NCI-H510A (cell line): ENCODE measurements at regions not wholly inside any gene's neighbourhood (a gene's known extent, or its start where the extent isn't known, plus 50 kb on each side); places are given as distances from the start of the nearest gene placed in this dataset.
"Not testable (repeated sequence)": the region's sequence is repeated elsewhere in the genome, so short reads cannot be mapped to it uniquely, and the experiment has no call there.

Experiments used
- DNase-seq: peaks from one replicate; lab custom pipeline; 2025; lab: John Stamatoyannopoulos, UW

DNA sequence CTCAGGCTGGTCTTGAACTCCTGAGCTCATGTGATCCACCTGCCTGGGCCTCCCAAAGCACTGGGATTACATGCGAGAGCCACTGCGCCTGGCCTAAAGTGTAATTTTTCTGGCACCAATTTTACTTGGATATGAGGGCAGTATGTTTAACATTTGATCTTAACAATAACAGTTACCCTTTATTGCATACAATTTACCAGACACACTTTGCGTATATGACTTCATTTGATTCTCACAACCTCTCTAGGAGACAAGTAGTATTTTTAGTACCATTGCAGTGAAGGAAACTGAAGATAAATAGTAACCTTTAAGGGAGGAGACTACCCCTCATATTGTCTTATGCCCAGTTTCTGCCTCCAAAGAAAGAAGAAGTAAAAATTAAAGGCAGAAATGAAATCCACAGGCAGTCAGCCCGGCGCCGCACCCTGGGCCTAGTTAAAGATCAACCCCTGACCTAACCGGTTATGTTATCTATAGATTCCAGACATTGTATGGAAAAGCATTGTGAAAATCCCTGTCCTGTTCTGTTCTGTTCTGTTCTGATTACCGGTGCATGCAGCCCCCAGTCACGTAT is 54.0 kb downstream of the CYP26A1 start:
- DNase-seq: not testable (repeated sequence)

DNA sequence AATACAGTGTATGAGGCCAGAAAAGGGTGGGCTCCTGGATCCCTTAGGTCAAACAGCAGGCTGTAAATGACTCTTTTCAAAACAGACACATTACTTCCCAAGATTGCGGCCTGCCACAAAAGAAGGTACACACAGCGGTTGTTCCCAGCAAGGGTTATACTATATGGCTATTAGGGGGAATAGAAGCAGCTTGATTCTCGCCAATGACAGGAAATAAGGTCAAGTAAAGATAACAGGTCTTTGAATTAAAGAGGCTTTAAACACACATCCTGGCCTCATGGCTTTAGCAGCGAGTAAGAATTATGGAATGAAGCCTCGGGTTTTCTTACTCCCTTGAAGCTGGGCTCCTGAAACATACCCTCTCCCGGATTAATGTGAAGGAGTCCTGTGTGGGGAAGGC is 58.3 kb downstream of the CYP26A1 start:
- DNase-seq: no peak

DNA sequence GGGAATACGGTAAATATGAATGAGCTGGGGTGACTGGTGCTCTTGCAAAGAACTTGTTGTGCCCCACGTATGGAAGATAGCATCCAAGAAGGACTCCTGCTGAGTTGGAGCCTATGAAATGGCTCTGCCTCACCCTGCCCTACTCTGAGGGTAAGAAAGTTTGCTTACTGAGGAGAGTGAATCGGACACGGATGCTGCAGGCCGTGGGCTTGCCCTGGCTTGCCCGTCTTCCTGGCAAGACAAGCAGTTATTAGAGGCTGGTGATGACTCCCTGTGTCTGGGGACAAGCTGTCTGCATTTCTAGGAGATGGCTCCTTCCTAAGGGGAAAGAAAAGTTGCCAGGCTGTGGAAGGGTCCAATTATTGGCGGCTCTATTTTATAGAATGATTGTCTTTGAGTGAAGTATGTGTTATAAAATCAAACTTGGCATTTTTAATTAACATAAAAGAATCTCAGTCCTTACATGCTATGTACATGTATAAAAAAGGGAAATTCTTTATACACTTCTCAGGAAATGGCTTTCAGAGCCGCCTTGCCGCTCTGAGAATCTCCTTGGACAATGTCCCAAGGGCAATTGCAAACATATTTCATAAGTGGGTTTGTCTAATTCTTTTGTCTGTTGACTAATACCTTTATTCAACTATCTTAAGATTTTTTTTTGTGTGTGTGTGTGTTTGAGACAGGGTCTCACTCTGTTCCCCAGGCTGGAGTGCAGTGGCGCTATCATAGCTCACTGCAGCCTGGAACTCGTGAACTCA is 64.6 kb downstream of the CYP26A1 start:
- no peak for DNase-seq

DNA sequence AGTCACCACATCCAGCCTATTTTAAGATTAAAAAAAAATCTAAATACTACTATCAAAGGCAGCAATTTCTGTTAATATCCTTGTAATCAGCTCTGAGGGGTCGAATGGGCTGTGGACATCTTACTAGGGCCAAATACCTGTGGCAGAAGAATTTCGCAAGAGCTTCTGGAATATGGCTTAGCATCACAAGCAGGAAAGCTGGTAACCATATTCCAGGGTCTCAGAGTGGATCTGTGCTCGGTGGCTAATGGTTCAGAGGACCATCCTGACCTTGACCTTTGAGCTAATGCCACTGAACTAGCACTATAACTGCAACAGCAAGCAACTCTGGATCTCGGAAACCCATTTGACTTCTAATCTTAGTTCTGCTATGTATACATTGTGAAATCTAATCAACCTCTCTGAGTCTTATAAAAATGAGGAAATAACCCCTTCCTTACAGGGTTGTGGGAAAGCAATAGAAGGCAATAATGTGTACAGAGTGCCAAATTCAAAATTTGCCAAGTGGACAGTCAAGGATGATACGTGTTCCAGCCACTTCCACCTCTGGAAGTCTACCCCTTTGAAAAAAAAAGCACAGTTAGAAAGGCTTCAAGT is 65.5 kb downstream of the CYP26A1 start:
- DNase-seq: no peak

DNA sequence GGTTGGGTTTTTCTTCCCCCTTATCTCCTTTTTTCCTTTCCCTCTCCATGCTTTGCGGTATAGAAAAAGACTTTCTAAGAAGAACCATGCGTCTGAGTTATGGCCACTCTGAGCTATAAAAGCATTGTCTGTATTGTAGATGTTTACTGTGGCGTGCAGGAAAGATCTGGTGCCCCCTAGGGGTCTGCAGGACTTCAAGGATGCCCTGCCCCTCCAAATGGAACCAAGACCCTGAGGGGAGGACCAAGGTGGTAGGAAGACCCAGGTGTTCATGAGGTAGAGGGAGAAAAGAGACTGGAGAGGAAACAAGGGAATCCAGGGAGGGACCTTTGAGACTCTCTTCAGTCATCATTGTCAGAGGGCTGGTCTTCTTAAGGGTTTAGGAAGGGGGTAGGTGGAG is 68.8 kb downstream of the CYP26A1 start:
- DNase-seq: no peak

DNA sequence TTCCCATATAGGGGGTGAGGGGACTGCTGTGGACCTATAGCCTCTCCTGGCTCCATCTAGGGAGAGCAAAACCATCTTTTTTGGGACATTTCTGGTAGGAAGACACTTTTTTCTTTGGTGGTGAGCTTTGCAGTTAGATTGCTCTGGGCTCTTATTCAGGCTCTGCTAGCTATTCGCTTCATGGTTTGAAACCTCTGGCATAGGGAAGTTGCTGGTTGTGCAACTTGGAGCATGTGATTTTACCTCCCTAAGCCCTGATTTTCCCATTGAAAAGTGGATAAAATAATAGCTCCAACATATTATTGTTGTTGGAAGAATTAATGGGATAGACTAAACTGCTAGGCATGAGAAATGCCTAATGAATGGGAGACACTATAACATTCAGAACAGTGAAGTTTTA is 69.6 kb downstream of the CYP26A1 start:
- no peak for DNase-seq

DNA sequence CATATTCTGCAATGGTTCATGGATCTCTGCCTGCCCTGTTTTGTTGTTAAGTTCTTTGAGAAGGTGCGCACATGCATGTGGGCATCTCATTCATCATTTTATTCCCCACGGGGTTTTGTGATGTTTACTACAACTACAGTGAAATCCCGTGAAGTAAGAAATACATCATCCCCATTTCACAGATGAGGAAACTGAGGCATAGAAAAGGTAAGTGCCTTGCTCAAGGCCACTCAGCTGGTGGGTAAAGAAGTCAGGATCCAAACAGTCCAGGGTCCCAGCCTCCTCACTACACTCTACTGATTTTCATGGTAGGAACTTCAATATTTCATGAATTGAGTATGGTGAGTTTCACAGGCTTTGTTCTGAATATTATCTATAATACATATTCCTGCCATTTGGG is 72.6 kb downstream of the CYP26A1 start:
- no peak for DNase-seq

DNA sequence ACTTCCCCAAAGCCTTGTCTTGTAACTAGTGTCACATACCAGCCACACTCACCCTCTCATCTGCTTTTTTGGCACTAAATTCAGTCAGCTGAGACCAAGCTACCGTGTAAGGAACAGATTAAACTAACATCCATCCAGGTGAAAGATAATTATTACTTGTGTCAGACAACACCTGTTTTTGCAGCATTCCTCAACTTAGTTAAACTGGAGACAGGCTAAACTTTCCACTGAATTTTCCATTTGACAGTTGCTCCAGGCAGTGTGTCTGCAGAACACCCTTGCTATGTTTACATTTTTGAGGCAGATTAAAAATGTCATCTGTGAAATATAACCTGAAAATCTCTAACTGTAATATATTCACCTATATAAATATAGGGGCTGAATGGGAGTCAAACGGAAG is 73.6 kb downstream of the CYP26A1 start:
- no peak for DNase-seq

DNA sequence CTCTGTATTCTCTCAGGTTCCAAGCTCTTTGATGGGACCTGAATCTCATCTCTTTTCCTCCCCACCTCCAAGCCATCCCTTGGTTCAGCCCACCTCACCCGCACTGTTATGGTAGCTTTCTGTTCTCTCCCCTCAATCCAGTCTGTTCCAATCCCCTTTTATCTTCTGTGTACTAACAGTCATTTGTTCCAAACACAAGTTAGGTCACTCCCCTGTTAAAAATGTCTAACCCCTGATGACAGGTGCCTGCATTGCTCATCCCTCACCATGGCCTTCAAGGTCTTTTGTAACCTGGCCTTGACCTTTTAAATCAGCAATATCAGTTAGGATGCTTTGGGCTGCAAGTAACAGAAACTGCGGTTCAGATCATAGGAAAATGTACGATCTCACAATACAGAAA is 74.8 kb downstream of the CYP26A1 start:
- no peak for DNase-seq

DNA sequence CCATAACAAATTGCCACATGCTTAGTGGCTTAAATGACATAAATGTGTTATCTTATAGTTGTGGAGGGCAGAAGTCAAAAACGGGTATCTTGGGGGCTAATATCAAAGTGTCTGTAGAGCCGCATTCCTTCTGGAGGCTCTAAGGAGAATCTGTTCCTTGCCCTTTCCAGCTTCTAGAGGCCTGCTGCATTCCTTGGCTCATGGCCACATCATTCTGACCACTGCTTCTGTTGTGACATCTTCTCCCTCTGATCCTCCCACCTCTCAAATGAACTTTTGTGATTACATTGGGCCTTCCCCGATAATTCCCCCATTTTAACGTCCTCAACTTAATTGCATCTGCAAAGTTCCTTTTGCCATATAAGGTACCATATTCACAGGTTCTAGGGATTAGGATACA is 76.1 kb downstream of the CYP26A1 start:
- no peak for DNase-seq

DNA sequence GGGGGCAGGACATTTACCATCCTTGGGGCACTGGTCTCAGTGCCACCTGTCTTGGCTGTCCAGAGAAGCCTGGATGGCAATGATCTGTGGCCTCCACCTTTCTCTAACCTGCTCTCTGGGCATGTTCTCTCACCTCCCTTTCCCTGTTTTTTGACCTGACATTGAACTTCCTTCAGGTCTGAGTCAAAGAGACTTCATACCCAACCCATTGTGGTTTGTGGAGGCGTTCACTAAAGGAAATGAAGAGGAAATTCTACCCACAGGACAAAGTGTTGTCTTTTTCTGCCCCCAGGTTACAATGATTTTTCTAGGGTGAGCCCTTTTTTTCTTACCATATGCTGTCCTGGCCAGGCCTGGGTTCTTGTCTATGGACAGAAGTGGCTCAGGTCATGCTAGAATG is 76.6 kb downstream of the CYP26A1 start:
- DNase-seq: no peak

DNA sequence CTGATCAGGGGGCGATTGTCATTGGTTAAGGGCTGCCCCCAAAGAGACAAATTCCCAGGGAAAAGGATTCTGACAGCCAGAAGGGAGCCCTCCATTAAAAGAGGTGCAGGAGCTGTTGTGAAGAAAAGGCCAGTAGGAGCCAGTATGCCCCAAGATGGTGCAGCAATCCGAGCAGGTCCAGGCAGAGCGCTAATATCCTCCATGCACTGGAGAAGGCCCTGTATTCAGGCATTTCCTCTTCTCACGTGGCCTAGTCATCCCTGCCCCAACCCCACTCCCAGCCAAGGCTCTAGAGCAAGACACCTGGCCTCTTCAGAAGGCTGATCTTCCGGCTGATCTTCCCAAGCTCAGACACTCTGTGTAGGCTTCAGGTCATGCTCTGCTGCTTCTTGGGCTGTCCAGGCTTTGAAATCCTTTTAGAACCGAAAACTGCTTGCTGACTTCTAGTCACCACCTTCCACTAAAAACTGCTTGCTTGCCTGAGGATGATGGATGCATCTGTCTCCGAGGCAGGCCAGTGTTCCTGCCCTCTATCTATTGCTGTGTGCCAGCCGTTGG is 77.4 kb downstream of the CYP26A1 start:
- no peak for DNase-seq

DNA sequence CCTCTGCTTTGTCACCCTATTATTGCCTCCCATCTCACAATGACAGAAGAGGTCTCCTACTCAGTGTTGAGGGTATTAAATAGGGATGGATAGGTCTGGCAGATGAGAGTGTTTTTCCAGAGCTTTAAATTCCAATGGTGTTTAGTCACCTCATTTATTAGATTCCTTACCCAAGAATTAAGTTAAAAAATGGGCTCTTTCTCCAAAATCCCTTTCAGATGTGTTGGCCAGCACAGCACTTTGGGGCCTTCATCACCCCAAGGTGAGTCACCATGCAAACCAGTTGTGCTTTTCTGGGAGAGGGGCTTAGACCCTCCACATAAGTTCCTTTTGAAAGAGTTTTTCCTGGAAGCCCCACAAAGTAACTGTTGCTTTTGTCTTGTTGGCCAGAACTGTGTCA is 78.4 kb downstream of the CYP26A1 start:
- no peak for DNase-seq

DNA sequence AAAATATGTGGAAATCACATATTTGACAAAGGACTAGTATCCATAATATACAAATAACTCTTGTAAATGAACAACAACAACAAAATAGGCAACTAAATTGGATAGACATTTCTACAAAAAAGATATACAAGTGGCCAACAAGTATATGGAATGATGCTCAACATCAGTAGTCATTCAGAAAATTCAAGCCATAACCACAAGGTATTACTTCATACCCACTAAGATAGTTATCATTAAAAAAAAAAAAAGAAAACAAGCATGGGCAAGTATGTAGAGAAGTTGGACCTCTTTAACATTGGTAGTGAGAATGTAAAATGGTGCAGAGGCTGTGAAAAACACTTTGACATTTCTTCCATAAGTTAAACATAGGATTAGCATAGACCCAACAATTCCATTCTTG is 80.8 kb downstream of the CYP26A1 start:
- no peak for DNase-seq

DNA sequence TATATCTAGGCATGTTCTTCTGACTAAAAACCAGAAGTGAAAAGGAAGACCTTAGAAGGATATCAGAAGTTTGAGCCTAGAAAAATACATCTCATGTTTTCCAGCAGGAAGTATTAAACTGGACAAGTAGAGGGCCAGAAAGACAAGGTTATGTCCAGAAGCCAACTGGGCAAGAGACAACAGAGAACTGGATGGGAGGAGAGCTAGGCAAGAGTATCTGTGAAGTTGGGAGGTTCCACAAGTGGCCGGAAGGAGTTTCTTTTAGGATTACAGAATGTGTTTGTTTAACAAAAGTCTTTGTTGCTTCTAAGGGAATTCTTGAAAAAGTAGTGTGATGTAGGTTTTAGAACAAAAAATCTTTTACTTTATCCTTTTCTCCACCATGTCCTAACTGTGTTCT is 86.4 kb downstream of the CYP26A1 start:
- DNase-seq: no peak

DNA sequence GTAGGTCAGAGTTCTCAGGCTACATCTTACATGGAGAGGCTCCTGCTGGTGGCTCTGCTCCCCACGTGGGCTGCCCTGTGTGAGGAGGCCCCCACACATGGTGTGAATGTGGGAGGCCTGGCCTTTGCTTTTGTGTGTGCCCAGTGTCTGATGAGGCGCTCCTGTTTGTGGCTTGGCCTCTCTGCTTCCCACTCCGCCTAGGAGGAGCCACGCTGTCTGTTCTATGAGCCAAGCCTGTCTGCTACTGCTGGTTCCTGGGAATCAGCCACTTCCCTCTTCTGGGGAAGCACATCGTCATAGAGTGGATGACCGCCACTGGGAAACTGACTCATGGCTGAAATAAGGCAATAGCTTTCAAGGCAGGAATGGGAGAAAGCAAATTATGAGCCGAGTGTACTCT is 87.1 kb downstream of the CYP26A1 start:
- DNase-seq: no peak

DNA sequence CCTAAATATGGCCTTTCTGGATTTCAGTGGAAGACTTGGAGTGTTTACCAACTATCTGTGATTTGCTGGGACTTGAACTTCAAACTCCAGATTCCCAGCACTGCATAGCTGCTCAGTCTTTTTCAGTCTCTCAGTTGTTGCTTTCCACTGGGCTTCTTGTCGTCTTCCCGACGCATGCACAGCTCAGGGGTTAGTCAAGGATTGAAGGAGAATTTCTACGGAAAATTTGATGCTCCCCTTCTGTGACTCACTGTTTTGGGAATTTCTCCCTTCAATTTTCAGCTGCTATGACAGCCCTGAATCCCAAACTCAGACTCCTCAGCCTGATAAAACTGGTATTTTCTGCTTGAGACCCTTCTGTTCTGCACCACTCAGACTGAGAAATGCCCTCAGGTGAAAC is 91.7 kb downstream of the CYP26A1 start:
- no peak for DNase-seq

DNA sequence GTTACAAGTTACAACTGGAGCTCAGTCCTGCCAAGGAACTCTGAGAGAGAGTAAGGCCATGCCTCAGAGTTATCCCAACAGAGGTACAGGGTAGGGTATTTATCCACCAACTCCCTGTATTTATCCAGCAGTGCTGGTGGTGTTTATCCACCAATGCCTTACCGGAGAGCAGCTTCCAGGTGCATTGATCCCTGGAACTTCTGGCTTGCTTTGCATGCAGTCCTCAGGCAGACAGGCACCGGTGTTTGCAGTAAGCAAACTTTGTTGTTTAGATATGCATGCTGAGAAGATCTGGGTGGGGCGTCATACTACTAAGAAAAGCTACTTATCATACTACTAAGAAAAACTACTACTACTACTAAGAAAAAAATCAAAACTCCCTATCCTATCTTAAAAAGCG is 92.4 kb downstream of the CYP26A1 start:
- no peak for DNase-seq

DNA sequence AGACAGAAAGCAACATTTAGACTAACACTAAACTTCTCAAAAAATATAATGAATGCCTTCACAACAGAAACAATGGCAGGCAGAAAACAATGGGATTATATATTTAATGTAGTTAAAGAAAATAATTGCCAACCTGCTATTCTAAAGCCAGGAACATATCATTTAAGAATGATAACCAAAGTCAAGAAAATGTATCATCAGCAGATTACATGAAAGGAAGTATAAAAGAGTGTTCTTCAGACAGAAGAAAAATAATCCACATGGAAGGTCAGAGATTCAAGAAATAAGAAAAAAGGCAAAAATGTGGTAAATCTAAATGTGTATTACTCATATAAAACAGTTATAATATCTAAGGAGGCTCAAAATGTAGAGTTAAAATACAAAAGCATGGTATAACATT is 98.1 kb downstream of the CYP26A1 start:
- DNase-seq: no peak

DNA sequence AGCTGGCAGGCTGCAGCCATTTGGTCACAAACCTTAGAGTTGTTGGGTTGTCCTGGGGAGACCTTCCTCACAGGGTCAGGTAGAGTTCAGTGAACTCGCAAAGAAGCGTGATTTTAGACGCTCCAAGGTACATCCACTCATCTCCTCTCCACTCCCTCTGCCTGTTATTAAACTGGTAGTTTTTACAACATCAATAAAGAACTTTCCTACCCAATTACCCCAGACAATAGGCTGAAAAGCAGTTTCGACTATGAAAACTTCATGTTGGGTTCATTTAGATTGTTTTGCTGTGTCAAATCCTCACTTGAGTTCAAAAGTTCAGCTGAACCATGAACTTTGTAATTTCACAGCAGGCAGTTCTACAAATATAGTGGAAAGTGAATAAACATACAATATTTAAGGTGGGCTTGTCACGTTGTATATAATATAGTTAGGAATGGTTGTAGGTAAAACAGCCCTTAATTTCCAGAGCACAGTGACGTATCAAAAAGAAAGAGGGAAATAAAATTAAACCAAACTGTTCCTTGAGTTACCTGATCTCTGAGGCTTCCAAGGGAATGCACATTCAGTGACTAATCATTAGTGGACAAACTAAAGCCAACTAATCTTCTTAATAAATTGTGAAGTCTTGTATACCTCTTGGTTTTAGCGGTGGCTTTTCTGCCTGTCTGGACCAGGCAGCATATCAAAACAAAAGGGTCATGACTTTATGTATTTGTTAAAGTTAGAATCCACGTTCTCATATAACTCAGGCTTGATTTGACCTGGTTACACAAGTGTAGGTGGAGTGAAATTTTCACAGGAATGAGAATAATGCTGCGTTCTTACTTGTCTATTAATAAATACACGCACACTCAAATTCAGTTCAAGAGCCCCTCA is 100.5 kb downstream of the CYP26A1 start:
- no peak for DNase-seq

DNA sequence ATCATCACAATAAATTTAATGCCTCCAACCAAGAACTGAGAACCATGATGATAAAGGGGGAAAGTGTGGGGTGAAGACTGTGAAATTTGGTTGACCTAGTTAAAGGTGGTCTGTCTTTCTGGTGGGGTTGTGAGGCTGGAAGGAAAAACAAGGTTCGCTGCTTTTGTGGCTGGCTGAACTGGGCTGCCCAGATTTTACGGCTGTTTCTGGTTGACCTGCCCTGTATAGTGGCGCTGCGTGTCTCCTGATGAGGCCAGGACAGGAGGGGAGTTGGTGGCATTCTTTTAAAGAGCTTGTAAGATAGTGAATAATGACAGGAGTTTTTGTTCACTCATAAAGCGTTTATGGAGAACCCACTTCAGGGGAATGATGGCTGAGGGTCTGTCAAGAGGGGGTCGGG is 101.8 kb downstream of the CYP26A1 start:
- DNase-seq: no peak

DNA sequence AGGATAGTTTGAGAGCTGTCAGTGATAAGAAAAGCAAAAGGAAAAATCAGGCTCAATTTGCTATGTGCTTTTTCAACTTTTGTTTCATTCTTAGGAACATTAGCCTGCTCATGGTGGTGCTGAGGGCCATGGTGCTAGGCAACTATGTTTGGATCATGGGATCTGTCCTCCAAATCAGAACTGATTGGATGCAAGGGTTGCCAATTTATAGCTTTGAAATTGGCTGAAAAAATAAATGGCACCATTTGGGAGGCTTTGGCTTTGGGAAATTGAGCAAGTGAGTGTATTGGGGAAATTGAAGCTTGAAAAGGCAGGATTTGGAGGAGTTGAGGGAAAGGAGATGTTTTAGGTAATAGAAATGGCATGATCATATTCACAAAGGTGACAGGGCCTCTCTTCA is 103.8 kb downstream of the CYP26A1 start:
- no peak for DNase-seq
